Suppressor macrophage treated with lipopolysaccharide for 1 hour (primary cell): ENCODE measurements at regions not wholly inside any gene's neighbourhood (a gene's known extent, or its start where the extent isn't known, plus 50 kb on each side); places are given as distances from the start of the nearest gene placed in this dataset.

Experiments
- DNase-seq, 3 donors: peaks; one replicate each; pipeline ENCODE4 v3.0.0-alpha.2; 2020 to 2022

DNA sequence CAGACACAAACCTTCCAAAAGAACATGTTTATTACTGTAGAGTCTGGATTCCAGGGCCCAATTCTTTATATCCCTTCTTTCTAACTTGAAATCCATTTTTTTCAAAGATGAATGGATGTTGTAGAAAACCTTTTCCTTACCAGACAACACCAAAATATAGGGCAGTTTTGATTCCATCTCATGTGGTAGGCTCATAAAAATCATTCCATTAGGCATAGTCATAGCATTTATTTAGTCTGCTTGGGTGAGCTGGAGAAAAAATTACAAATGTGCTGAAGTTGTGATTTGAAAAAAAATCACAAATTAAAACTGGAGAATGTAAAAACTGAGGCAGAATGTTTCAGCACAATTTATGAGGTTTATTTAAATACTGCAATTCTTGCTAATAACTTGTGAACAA, 199.3 kb upstream of the TBC1D5 start:
- no peak for DNase-seq

DNA sequence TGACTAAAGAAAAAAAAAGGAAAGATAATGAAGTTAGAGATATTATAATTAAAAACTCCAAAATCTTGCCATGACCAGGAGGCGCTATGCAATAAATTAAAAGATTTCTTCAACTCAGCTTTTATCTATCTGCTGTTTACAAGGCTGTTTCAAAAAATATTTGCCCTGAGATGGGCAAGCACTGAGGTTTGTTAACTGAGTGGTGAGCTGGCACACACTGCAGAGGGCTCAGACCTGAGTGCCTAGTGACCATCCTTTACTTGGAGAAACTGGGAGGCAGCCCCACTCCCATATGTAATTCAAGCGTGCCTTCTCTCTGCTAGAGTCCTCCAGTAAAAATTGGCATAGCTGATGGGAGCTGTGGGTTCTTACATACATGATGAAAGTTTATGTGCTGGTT, 198.7 kb upstream of the TBC1D5 start:
- no peak for DNase-seq

DNA sequence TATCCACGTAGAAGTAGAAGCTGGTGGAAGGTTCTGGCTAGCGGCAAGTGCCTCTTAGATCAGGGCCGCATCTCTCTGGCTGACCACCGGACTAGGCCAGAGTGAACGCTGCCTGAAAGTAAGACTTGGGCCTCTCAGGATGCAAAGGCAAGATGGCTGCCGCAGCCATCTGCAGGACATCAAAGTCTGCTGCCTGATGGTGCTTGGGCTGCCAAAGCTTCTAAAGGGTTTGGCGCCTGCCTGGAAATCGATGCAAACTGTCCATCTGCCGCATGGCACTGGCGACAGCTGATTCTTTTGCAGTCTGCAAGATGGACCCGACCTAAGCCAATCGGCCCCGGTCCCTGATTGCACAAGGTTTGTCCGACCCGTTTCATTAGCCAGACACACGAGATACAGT, 196.7 kb upstream of the TBC1D5 start:
- no peak for DNase-seq

DNA sequence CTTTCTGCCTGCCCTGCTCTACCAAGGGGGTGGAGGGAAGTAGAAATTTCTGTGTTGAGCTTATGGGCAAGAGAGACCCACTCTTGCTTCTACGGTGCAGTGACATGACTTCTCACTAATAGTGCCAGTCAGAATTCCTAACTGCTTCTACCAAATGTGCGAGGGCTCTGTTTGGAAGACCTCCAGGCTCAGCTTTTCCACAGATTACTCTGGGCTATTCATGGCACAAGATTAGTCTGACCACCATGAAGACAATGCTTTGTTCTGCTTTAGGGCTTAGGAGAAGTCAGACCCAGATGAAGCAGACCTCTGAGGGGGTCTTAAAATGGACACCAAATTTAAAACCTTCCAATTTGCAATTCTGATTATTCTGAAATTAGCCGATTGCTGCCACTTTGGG, 195.9 kb upstream of the TBC1D5 start:
- no peak for DNase-seq

DNA sequence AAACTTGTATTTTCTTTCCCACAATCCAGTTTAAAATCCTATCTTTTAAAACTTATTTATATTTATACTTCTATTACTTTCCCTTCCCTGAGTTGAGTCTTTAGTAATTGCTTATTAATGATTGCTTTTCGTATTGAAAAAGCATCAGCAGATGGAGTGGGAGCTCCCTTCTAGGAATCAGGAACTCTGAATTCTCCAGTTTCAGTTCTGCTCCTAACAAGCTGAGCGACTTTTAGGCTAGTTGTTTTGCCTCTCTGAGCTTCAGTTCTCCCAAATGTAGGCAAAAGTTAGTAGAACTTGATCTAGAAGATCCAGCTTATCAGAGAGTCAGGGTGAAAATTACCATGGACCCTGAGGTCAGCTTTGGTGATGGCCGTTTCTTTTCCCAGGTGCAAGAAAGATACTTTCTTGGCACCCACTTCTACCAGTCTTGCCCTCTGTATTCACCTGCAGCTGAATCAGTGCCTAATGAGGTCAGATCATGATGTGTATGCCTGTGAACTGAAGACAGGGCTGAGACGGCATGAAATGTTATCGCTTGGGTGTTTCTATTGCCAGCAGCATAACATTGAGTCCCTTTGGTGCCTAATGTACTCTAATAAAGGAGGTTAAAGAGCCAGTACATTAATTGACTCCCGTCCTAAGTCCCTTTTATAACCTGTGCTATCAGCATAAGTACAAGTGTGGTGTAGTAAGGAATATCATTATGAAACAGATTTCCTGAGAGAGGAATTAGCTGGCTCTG, 194.5 kb upstream of the TBC1D5 start:
- DNase-seq, result peak; percentile 39 to 45 (median 44)

DNA sequence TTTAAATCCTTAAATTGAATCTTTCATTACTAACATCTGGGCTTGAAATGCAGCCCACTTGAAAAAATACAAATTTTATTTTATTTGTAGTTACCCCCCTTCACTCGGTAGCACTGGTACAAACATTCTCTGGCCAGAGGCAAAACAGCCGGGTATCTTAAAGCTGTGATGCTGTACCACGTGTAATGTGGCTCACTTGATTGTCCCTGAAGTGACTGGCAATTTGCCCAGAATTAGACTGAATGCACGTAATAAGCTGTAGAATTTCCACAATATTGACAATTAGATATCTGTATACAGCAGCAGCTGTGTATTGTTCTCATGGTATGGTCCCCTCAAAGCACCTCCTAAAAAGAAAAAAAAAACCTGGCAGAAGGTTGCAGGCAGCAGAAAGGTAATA, 192.8 kb upstream of the TBC1D5 start:
- DNase-seq, result no peak

DNA sequence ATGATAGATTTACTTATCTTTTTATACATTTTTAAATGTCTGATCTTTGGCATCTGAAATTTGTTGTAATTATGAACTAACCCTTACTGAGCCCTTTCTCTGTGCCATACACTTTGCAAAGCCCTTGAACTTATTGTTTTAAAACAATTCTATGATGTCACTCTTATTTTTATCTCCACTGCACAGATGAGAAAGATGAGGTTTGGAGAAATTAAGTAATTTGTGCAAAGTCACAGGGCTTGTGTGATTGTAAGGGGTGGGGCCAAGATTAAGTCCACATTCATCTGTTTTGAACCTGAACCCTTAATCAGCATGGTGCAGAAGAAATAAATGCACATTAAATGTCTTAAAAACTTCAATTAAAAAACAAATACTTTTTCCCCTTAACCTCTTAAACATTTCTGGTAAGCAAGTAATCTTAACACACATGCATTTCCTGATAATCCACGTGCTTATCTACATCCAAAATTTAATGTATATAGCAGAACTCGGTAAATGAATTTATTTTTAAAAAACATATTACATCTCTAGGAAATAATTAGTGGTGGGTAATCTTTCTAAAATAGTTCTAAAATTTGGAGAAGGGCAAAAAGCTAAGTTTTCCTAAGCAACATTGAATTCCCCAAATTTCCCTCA, 189.8 kb upstream of the TBC1D5 start:
- DNase-seq, result no peak

DNA sequence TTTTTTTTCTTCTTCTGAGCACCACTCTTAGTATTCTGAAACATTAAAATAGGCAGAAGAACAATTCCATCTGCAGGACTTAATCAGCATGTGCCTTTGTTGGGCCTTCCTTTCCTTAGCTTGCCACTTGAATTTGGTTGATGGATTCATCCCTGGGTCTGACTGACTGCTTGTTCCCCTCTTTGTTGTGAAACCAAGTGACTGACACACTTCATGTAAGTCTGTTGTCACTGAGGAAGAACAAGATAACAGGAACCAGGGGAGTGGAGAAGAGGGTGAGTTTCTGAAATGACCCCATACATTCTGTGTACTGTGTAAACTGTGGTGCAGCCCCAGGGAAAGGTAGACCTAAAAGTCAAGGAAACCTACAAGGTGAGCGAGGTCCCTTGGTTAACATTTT, 188.7 kb upstream of the TBC1D5 start:
- peak in 2 of 3 donors; percentile 20 to 44 for DNase-seq

DNA sequence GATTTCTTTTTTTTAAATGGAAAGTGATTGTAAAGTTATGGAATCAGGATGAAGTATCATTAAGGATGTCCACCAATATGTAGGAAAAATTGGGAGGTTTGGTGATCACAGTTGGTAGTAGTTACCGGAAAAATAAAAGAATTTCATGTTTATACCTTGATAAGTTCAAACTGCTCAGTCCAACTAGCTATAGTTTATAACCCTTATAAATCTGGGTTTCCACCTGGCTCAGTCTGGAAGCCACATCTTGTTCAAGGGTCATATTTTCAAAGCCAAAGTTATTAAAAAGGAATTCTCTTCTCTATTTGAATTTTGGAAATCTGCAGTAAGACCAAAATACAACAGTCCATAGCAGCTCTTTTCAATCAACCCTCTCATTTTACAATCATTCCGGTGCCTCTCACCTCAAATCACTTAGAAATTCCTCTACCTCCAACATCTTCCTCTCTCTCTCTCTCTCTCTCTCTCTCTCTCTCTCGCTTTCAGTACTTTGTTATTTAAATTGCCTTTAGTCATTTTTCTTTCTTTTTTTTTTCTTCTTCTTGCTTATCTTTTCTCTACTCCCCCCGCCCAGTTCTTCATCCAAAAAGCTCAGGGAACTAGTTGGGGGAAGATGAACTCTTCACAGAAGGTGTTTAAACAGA, 186.2 kb upstream of the TBC1D5 start:
- DNase-seq, result no peak

DNA sequence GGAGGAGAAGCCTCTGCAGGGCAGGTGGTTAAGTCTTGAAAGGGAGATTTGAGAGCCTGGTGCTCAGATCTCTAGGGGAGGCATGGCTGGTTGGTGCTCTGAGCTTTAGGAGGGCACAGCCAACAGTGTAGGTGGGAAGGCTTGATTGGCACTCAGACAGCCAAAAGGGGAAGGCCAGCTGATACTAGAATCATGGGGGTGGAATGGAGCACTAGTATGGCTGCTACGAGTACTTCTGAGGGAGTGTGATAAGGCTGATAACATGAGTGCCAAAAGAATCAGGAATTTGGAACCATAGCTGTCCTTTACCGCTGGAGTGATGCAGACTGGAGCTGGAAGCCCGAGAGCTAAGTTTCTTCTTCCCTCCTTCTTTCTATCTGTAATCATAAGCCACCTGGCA, 184.6 kb upstream of the TBC1D5 start:
- no peak for DNase-seq

DNA sequence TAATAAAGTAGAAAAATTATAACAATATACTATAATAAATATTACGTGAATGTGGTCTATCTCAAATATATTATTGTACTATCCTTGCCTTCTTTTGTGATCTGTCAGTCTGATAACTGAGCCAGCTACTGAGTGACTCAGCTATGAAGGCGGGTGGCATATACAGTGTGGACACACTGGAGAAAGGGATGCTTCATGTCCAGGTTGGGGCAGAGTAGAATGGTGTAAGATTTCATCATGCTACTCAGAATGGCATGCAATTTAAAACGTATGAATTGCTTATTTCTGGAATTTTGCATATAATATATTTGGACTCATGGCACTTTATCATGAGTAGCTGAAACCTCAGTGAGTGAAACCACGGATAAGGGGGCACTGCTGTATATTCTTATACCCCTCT, 172.9 kb upstream of the TBC1D5 start:
- DNase-seq, result peak in 1 of 3 donors; percentile 5

DNA sequence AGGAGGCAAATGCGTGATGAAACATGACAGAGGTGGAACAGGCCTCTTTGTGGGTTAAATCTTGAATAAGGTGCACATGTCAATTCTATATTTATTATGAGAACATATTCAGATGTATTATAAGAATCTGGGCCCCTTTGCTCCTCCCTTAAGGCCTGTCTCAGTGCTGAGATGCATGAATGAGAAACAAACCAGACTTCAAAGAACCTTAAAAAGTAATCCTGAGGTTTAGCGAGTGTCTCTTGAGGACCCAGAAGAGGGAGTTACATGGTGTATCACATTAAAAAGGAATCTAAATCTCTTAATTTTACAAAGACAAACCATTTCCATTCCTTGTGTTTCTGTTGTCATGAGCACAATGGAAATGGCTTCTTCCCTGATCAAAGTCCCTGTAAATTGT, 170.9 kb upstream of the TBC1D5 start:
- no peak for DNase-seq

DNA sequence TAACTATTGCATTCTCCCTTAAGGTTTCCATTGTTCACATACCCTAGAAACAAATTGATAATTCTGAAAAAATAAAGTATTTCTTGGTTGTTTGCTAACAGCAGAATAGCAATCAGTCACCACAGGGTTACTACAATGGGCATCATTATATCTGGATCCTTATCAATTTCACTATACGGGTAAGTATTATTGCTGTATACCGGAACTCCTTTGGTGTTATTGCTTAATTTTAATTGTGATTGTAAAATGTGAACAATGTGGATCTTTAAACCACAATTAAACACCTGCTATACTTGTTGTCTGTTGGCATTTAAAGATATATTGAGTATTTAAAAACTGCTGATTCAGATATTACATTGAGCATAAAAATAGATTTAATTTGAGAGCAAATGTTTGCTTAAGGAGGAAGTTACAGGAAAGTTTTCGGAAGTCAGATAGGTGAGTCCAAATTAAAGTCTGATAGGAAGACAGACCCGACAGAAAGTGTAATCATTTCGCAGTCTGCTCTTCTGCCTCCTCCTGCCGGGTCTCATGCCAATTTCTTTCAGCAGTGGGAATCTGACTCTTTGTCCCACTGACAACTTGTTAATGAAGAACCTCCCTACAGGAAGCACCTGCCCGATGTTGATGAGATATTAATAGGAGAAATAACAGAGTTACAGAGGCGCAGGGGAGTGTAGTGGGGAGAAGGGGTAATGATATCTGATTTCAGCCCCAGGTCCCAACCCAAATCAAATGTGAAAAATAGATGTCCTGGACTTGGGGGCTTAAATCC, 169.7 kb upstream of the TBC1D5 start:
- no peak for DNase-seq

DNA sequence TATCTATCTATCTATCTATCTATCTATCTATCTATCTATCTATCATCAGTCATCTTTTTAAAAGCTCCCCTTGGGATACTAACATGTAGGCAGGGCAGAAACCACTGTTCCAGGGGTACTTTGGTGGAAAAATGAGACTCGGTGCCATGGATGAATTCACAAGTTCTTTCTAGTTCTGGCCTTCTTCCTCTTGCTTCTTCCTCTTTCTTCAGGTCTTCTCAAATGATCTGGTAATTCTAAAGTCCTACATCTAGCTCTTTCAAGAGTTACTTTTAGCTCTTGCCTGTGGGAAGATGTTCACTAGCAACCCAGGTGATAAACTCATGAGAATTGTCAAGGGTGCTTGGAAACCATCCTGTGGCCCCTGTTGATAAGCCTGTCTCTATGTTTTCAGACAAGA, 168.5 kb upstream of the TBC1D5 start:
- DNase-seq, result peak in 1 of 3 donors; percentile 7

DNA sequence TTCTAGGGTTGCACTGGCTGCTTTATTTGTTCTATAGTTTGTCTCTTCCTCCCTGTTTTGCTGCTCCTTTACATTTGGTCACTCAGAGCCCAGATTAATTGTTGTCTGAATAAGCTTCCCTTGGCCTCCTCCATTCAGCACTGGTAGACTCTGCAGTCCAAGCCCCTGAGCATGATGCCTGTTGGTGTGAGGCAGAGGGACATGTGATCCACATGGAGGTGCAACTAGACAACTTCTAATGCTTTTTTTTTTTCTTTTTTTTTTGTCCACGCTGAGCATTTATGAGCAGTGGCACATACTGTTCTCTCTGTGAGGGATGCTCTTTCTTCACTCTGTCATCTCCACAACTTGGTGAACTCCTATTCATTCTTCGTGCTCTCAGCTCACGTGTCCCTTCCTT, 167.3 kb upstream of the TBC1D5 start:
- DNase-seq, result no peak

DNA sequence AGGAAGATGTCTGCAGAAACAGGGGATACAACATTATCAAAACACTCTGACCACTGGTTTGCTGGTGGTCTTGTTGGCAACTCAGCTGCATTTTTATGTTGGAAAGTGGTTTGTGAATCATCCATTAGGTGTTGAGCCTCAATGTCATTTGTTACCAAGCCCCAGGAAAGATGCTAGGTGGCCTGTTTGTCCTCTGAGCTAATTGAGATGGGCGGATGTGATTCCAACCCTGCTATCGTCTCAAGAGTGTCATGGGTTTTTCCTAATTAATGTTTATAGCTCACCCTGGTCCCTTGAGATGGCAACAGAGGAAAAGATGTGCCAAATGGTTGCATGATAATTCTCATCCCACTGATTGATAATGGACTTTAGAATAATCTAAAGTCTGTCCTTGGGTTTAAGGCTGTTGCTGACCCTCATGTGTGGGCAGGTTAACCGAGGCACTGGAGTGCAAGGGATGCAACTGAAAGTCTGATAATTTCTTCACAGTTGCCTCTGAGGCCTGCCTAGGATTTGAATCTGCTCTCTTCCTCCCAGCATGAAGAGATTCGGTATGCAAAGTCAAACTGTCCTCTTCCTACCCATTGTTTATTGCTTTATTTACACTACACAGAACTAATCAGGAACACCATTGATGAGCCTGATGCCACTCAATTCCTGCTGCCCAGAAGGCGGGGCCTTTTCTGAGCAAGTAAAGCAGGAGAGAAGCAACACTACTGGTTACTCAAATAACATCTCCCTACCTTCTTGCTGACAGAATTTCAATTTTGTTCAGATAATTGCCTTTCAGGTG, 166.2 kb upstream of the TBC1D5 start:
- DNase-seq, result no peak

DNA sequence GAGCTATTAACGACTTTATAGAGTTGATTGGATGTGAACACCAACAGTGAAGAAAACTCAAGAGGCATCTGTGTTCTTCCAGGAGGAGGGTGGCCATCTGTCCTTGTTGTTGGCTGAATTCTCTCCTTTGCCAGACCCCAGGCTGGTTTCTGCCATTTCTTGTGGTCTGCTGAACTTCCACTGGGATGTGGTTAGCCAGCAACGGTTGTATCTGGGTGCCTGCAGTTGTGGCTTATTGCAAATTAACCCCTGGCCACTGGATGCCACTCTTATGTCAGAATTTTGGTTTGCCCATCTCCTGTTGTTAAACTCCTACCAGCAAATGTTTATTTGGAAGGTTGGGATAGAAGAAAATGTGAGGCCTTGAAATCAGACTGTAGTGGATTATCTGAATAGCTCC, 163.6 kb upstream of the TBC1D5 start:
- DNase-seq, result no peak

DNA sequence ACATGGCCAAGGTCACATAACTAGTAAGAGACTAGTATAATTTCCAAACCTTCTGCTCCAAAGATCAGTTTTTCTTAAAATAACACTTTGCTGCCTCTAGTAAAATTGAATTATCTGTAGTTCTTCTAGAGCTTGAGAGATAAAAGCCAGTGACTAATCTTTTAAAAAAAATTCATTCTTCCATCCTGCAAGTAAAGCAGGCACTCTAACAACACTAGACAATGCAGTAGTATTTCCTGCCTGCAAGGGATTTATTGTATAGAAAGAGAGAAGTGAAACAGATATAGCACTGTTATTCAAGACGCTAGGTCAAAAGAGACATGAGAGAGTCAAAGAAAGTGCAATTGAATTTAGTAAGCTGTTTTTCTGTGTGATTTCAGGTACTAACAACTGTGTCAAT, 159.5 kb upstream of the TBC1D5 start:
- DNase-seq, result peak in 2 of 3 donors; percentile 43 to 48

DNA sequence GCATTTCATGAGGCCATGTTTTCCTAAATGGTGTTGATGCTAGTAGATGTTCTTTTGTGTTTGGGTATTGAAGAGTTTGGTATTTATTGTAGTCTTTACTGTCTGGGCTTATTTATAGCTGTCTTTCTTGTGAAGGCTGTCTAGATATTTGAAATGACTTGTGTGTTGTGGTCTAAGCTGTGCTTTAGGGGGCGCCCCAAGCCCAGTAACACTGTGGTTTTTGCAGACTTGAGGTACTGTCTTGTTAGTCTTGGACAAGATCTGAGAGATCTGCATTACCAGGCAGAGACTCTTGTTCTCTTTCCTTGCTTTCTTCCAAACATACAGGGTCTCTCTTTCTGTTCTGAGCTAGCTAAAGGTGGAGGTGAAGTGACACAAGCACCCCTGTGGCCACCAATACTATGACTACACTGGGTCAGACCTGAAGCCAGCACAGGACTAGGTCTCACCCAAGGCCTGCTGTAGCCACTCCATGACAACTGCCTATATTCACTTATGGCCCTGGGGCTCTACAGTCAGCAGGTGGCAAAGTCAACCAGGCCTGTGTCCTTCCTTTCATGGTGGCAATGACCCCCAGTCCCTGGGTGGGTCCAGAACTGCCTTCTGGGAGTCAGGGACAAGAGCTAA, 152.1 kb upstream of the TBC1D5 start:
- DNase-seq, result peak; percentile 56 to 72 (median 67)

DNA sequence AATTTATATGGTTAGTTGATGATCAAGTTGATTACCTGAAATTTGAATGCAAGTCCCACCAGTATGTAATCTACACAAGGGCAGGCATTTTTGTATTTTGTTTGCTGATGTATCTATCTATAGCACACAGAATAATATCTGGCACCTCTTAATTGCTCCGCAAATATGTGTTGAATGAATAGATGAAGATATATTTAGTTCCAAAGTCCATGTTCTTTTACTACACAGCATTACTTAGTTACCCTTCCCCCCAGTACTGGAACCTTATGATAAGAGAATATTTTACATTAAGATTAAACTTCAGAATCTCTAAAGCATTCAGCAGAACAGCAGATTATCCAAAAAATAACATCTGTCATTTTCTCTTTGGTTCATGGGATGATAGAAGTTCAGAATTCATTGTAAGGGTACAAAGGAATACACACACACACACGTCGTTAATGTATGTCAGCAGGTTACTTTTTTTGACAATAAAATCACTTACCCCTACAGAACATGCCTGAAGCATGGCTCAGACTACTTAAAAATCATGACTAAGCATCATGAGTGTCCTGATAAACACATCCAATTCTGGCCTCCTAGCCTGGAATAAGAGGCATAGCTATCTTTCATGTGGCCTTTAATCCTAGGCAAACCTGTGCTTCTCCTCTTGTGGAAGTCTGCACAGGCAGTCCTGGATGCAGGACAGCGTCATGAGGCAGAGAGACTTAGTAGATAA, 148.9 kb upstream of the TBC1D5 start:
- no peak for DNase-seq

DNA sequence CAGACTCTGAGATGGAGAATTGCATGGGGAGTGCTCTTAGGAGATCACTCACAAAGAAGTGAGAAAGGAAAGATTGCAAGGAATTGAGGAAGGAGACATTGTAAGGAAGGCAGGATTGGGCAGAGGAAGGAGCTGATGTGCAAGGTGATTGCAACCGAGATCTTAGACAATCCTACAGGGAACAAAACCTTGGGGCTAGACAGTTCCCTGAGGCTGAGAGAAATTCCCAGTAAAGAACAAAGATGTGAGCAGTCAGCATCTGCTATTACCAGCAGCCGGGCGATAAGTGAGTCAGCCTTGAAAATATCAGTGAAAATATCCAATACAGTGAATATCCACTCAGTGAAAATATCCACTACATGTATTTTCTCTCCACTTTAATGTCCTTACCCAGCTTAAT, 143.6 kb upstream of the TBC1D5 start:
- DNase-seq, result no peak

DNA sequence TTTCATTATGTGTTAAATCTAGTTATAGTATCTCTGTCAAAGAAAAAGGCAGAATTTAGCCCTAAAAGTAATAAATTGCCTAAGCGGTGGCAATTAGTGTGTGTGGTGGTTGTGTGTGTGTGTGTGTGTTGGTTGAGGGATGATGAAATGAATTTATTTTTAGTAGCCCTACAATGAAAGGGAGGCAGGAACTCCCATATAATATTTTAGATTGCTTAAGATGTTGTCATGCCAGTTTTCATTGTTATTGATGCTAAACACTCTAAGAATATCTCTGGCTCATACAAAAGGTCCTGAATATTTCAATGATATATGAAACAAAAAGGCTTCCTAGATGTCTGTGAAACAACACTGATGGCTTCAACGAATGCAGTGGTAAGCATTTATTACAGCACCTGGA, 140.6 kb upstream of the TBC1D5 start:
- no peak for DNase-seq
